Liver (tissue), 3 donors: ENCODE measurements at regions not wholly inside any gene's neighbourhood (a gene's known extent, or its start where the extent isn't known, plus 50 kb on each side); places are given as distances from the start of the nearest gene placed in this dataset.

Experiments used
- GABPA ChIP-seq, 2 donors: IDR thresholded peaks in 1 of 2; conservative IDR thresholded peaks in 1 of 2; 2 replicates each; pipeline ENCODE4 v1.6.1; 2016; ENCODE audit warnings: antibody characterized with exemption in 2 of 2, mild to moderate bottlenecking in 1 of 2, moderate library complexity in 1 of 2
- RAD21 ChIP-seq, 2 donors: IDR thresholded peaks; 2 replicates each; pipeline ENCODE4 v1.6.1; 2016; ENCODE audit warnings: antibody characterized with exemption in 2 of 2, mild to moderate bottlenecking in 2 of 2
- RXRA ChIP-seq, 2 donors: IDR thresholded peaks; 2 replicates each; pipeline ENCODE4 v1.6.1; 2017 to 2018; ENCODE audit warnings: antibody characterized with exemption in 2 of 2, mild to moderate bottlenecking in 1 of 2
- SP1 ChIP-seq: IDR thresholded peaks from 2 replicates; pipeline ENCODE4 v1.6.1; 2018; ENCODE audit warnings: antibody characterized with exemption, mild to moderate bottlenecking
- YY1 ChIP-seq: IDR thresholded peaks from 2 replicates; pipeline ENCODE4 v1.6.1; 2016; ENCODE audit warnings: antibody characterized with exemption, mild to moderate bottlenecking
- TF ChIP-seq, protein P1 (sequence below): fragments of 150-350 bp; IDR thresholded peaks from 2 replicates; pipeline ENCODE4 v1.5.1; 2017; ENCODE audit warnings: improper control_type of control experiment, low read depth, low read length; ENCODE audit not compliant: missing input control
- donor health status: healthy.
- donor health status: healthy.

DNA sequence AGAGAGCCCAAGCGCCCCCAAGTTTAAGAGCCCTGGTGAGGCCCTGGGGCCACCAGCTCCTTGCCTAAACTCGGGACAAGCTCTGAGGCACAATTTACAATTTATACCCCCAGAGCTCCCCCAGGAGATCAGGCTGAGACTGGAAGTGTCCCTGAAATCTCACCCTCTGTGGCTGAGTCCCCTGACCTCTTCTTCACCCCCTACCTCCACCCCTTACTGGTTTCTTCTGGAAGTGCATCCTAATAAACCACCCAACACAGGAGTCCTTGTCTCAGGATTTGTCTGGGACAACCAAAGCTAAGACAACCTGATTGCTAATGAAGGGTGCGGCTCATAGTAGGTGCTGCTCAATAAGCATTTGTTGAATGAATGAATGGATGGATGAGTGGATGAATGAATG lies 206.4 kb downstream of the BCL11B start:
- TF ChIP-seq RAD21 (IDR thresholded peaks at IDR 0.05) (no peak), SP1 (no peak), GABPA (IDR thresholded peaks at IDR 0.05 in 1 of 2, conservative IDR thresholded peaks at IDR 0.05 in 1 of 2) (no peak), RXRA (IDR thresholded peaks at IDR 0.05) (no peak), YY1 (no peak)
- TF ChIP-seq, protein P1, sequence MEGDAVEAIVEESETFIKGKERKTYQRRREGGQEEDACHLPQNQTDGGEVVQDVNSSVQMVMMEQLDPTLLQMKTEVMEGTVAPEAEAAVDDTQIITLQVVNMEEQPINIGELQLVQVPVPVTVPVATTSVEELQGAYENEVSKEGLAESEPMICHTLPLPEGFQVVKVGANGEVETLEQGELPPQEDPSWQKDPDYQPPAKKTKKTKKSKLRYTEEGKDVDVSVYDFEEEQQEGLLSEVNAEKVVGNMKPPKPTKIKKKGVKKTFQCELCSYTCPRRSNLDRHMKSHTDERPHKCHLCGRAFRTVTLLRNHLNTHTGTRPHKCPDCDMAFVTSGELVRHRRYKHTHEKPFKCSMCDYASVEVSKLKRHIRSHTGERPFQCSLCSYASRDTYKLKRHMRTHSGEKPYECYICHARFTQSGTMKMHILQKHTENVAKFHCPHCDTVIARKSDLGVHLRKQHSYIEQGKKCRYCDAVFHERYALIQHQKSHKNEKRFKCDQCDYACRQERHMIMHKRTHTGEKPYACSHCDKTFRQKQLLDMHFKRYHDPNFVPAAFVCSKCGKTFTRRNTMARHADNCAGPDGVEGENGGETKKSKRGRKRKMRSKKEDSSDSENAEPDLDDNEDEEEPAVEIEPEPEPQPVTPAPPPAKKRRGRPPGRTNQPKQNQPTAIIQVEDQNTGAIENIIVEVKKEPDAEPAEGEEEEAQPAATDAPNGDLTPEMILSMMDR, result no peak
